ENCODE measurements at regions not wholly inside any gene's neighbourhood (a gene's known extent, or its start where the extent isn't known, plus 50 kb on each side); places are given as distances from the start of the nearest gene placed in this dataset.

- Histone ChIP-seq H3K9me3 (no peaks in the 10 kb centered on the region), H3K27ac (no peak overlapping the region), H3K4me1 (no peaks in the 10 kb centered on the region), H3K27me3 (no peaks in the 10 kb centered on the region), H4K20me1 (no peaks in the 10 kb centered on the region), H3K4me2 (no peak overlapping the region), H3K4me3 (no peak overlapping the region), H3K36me3 (no peaks in the 10 kb centered on the region), H3K9ac (no peak overlapping the region)
- no peak for TF ChIP-seq Cebpa-rat (IDR thresholded peaks at IDR 0.05)
Observed at GRCh38 chr21:28791595-28792282, 200.9 kb downstream of the LTN1 start.

GRCh38 chr21:28790335-28790734 lies 202.3 kb downstream of the LTN1 start:
- TF ChIP-seq Cebpa-rat (IDR thresholded peaks at IDR 0.05) = no peak
- Histone ChIP-seq H3K9me3 (no peaks in the 10 kb centered on the region), H3K9ac (no peak overlapping the region), H3K36me3 (no peaks in the 10 kb centered on the region), H3K27me3 (no peaks in the 10 kb centered on the region), H3K27ac (no peak overlapping the region), H4K20me1 (no peaks in the 10 kb centered on the region), H3K4me2 (no peak overlapping the region), H3K4me1 (no peaks in the 10 kb centered on the region), H3K4me3 (no peak overlapping the region)

DNA sequence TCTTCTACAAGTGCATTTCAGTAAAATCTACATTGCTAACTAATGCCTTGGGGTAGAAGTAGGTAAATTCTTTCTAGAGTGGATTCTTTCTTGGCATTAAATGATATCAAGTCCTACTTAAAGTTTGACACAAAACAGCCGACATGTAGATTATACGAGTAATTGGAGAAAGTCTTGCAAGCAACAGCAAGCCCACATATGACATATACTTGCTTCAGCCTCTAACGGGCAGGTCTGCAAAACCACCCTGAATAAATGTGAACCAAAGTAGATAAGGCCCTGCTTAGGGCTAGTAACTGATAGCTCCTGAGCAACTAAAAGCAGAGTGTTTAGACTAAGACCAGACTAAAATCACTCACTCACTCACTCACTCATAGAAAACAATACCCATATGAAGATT lies 203.2 kb downstream of the LTN1 start:
- no peak overlapping the region for H3K4me2 ChIP-seq
- 0 out of 2 replicates have a peak, but pooled peaks cover 5% of the 10 kb centered on the region for H3K9me3 ChIP-seq
- H3K27ac ChIP-seq = no peak overlapping the region
- no peaks in the 10 kb centered on the region for H3K27me3 ChIP-seq
- H3K4me3 ChIP-seq = no peak overlapping the region
- no peaks in the 10 kb centered on the region for H3K4me1 ChIP-seq
- no peak overlapping the region for H3K9ac ChIP-seq
- no peak for TF ChIP-seq Cebpa-rat (IDR thresholded peaks at IDR 0.05)
- no peaks in the 10 kb centered on the region for H4K20me1 ChIP-seq
- no peaks in the 10 kb centered on the region for H3K36me3 ChIP-seq

DNA sequence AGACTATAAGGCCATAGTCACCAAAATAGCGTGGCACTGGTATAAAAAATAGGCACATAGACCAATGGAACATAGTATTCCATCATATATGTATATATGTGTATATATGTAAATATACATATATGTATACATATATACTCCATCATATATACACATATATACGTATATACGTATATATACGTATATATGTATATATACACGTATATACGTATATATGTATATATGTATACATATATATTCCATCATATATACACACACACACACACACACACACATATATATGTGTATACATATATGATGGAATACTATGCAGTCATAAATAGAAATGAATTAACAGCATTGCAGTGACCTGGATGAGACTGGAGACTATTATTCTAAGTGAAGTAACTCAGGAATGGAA lies 204.6 kb downstream of the LTN1 start:
- Histone ChIP-seq H3K9ac (no peak overlapping the region), H3K9me3 (peaks cover 13% of the 10 kb centered on the region), H4K20me1 (no peaks in the 10 kb centered on the region), H3K27ac (no peak overlapping the region), H3K4me2 (no peak overlapping the region), H3K36me3 (no peaks in the 10 kb centered on the region), H3K4me3 (no peak overlapping the region), H3K4me1 (no peaks in the 10 kb centered on the region), H3K27me3 (no peaks in the 10 kb centered on the region)
- no peak for TF ChIP-seq Cebpa-rat (IDR thresholded peaks at IDR 0.05)

GRCh38 chr21:28783641-28784185 lies 209.0 kb downstream of the LTN1 start:
- TF ChIP-seq Cebpa-rat (IDR thresholded peaks at IDR 0.05) = no peak
- Histone ChIP-seq H3K4me3 (no peak overlapping the region), H3K4me1 (no peaks in the 10 kb centered on the region), H3K9me3 (peaks cover 13% of the 10 kb centered on the region), H3K36me3 (no peaks in the 10 kb centered on the region), H3K4me2 (no peak overlapping the region), H4K20me1 (no peaks in the 10 kb centered on the region), H3K27me3 (no peaks in the 10 kb centered on the region), H3K9ac (no peak overlapping the region), H3K27ac (no peak overlapping the region)

GRCh38 chr21:28781602-28782276 lies 210.9 kb downstream of the LTN1 start:
- Histone ChIP-seq H4K20me1 (no peaks in the 10 kb centered on the region), H3K36me3 (no peaks in the 10 kb centered on the region), H3K4me2 (no peak overlapping the region), H3K27ac (no peak overlapping the region), H3K9ac (no peak overlapping the region), H3K9me3 (peaks cover 13% of the 10 kb centered on the region), H3K27me3 (no peaks in the 10 kb centered on the region), H3K4me1 (no peaks in the 10 kb centered on the region), H3K4me3 (no peak overlapping the region)
- no peak for TF ChIP-seq Cebpa-rat (IDR thresholded peaks at IDR 0.05)

DNA sequence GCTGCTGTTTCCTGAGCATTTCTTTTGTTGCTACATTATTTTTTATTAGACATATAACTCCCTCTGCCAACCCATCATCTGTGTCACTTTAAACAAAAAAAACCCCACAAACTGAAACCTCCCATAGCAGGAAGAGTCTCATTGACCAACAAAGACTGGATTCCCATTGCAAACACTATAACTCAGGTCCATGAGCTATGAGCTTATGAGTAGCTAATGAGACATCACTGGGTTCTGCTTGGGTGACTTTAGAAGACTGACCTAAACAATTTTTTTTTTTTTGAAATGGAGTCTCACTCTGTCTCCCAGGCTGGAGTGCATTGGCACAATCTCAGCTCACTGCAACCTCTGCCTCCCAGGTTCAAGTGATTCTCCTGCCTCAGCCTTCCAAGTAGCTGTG lies 212.8 kb downstream of the LTN1 start:
- Histone ChIP-seq H3K4me2 (no peak overlapping the region), H3K4me3 (no peak overlapping the region), H3K36me3 (no peaks in the 10 kb centered on the region), H3K9me3 (peaks cover 12% of the 10 kb centered on the region), H3K9ac (no peak overlapping the region), H3K27ac (no peak overlapping the region), H4K20me1 (no peaks in the 10 kb centered on the region), H3K4me1 (no peaks in the 10 kb centered on the region), H3K27me3 (no peaks in the 10 kb centered on the region)
- no peak for TF ChIP-seq Cebpa-rat (IDR thresholded peaks at IDR 0.05)

GRCh38 chr21:28776251-28776650 lies 216.4 kb downstream of the LTN1 start:
- H3K9ac ChIP-seq = no peak overlapping the region
- no peak overlapping the region for H3K4me2 ChIP-seq
- no peak for TF ChIP-seq Cebpa-rat (IDR thresholded peaks at IDR 0.05)
- no peaks in the 10 kb centered on the region for H3K27me3 ChIP-seq
- no peak overlapping the region for H3K4me3 ChIP-seq
- H3K27ac ChIP-seq = no peak overlapping the region
- no peaks in the 10 kb centered on the region for H3K36me3 ChIP-seq
- H3K4me1 ChIP-seq = no peaks in the 10 kb centered on the region
- H4K20me1 ChIP-seq = no peaks in the 10 kb centered on the region
- H3K9me3 ChIP-seq = no peaks in the 10 kb centered on the region

DNA sequence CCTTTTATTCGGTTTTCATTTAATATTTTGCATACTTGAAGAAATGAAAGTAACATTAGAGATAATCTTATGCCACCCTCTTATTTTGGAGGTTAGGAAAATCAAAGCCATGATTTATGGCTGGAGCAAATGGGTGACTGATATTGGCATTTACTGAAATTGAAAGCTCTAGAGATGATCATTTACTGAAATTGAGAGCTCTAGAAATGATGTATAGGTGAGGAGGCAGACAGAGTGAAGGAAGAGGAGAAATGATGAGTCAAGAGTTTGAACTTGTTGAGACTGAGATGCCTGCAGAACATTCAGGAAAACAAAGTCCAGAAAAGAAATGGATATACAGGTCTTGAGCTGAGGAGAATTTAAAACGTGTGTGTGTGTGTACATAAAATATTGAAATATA lies 217.6 kb downstream of the LTN1 start:
- Histone ChIP-seq H3K4me1 (no peaks in the 10 kb centered on the region), H3K9me3 (no peaks in the 10 kb centered on the region), H3K9ac (no peak overlapping the region), H3K27ac (no peak overlapping the region), H3K36me3 (no peaks in the 10 kb centered on the region), H3K4me2 (no peak overlapping the region), H4K20me1 (no peaks in the 10 kb centered on the region), H3K4me3 (no peak overlapping the region), H3K27me3 (no peaks in the 10 kb centered on the region)
- no peak for TF ChIP-seq Cebpa-rat (IDR thresholded peaks at IDR 0.05)

GRCh38 chr21:28773036-28773435 lies 219.6 kb downstream of the LTN1 start:
- H3K9ac ChIP-seq = no peak overlapping the region
- TF ChIP-seq Cebpa-rat (IDR thresholded peaks at IDR 0.05) = no peak
- H3K27me3 ChIP-seq = no peaks in the 10 kb centered on the region
- H3K4me1 ChIP-seq = no peaks in the 10 kb centered on the region
- H3K4me2 ChIP-seq = no peak overlapping the region
- H3K9me3 ChIP-seq = no peaks in the 10 kb centered on the region
- no peak overlapping the region for H3K27ac ChIP-seq
- no peaks in the 10 kb centered on the region for H4K20me1 ChIP-seq
- H3K4me3 ChIP-seq = no peak overlapping the region
- no peaks in the 10 kb centered on the region for H3K36me3 ChIP-seq

Data from BLaER1 (cell line).